Panc1 (cell line): ENCODE measurements at regions not wholly inside any gene's neighbourhood (a gene's known extent, or its start where the extent isn't known, plus 50 kb on each side); places are given as distances from the start of the nearest gene placed in this dataset.

ENCODE experiments used
- TF ChIP-seq, protein P1 (sequence below): fragments of 450-650 bp; IDR thresholded peaks from 2 replicates; pipeline ENCODE4 v1.5.1; 2017; ENCODE audit warnings: mild to moderate bottlenecking
- TF ChIP-seq, protein P2 (sequence below), 2 experiments: IDR thresholded peaks; 2 replicates each; pipeline ENCODE4 v1.6.1; 2011 to 2012; ENCODE audit warnings: low read depth in 2 of 2, control low read depth in 1 of 2, low read length in 1 of 2, mild to moderate bottlenecking in 1 of 2, moderate library complexity in 1 of 2; ENCODE audit not compliant: insufficient read depth in 1 of 2

- TF ChIP-seq, protein P1, sequence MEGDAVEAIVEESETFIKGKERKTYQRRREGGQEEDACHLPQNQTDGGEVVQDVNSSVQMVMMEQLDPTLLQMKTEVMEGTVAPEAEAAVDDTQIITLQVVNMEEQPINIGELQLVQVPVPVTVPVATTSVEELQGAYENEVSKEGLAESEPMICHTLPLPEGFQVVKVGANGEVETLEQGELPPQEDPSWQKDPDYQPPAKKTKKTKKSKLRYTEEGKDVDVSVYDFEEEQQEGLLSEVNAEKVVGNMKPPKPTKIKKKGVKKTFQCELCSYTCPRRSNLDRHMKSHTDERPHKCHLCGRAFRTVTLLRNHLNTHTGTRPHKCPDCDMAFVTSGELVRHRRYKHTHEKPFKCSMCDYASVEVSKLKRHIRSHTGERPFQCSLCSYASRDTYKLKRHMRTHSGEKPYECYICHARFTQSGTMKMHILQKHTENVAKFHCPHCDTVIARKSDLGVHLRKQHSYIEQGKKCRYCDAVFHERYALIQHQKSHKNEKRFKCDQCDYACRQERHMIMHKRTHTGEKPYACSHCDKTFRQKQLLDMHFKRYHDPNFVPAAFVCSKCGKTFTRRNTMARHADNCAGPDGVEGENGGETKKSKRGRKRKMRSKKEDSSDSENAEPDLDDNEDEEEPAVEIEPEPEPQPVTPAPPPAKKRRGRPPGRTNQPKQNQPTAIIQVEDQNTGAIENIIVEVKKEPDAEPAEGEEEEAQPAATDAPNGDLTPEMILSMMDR: no peak
- TF ChIP-seq, protein P2, sequence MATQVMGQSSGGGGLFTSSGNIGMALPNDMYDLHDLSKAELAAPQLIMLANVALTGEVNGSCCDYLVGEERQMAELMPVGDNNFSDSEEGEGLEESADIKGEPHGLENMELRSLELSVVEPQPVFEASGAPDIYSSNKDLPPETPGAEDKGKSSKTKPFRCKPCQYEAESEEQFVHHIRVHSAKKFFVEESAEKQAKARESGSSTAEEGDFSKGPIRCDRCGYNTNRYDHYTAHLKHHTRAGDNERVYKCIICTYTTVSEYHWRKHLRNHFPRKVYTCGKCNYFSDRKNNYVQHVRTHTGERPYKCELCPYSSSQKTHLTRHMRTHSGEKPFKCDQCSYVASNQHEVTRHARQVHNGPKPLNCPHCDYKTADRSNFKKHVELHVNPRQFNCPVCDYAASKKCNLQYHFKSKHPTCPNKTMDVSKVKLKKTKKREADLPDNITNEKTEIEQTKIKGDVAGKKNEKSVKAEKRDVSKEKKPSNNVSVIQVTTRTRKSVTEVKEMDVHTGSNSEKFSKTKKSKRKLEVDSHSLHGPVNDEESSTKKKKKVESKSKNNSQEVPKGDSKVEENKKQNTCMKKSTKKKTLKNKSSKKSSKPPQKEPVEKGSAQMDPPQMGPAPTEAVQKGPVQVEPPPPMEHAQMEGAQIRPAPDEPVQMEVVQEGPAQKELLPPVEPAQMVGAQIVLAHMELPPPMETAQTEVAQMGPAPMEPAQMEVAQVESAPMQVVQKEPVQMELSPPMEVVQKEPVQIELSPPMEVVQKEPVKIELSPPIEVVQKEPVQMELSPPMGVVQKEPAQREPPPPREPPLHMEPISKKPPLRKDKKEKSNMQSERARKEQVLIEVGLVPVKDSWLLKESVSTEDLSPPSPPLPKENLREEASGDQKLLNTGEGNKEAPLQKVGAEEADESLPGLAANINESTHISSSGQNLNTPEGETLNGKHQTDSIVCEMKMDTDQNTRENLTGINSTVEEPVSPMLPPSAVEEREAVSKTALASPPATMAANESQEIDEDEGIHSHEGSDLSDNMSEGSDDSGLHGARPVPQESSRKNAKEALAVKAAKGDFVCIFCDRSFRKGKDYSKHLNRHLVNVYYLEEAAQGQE (IDR thresholded peaks at IDR 0.05; ENCODE audit: insufficient read depth in 1 of 2, low read depth in 2 of 2, low read length in 1 of 2): no peak
Measured at GRCh38 chr12:68393417-68393816, 61.3 kb upstream of the MDM1 start.
